GM21576 (cell line): ENCODE measurements at regions not wholly inside any gene's neighbourhood (a gene's known extent, or its start where the extent isn't known, plus 50 kb on each side); places are given as distances from the start of the nearest gene placed in this dataset.

Source experiments
- ATAC-seq: cut with Tn5 transposase; IDR thresholded peaks from one replicate; pipeline ENCODE4 v1.9.1; 2021; ENCODE audit warnings: mild to moderate bottlenecking, moderate library complexity; ENCODE audit not compliant: unreplicated experiment

DNA sequence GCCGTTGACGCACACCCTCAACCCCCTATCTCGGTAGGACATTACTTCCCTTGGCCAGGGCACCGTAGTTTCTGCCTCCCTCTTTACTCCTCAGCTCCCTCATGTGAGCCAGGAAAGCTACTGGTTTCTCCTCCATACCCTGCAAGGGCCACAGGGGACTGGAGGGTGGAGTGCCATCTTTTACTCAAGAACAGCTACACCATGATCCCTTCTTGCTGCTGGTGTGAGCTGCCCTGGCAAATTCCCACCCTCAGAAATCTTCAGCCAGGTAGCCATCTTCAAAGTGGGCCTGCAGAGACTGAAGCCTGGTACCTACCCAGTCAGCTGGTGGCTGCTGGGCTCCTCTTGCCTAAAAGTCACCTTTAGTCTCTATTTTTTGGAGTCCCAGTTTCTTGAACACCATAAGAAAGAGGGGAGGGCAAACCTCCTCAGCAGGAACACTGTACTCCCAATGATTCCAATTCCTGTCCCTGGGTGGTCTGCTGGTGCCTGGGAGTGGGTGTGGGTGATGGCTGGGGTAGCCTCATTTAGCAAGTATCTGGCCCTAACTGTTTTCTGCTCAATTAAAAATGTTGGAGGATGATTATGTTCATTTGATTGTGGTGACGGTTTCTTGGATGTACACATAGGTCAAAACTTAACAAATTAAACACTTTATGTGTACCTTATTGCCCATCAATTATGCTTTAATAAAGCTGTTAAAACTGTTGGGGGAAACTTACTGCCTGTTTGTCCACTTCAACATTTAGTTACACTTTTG, 105.0 kb upstream of the NPY start:
- no peak for ATAC-seq

DNA sequence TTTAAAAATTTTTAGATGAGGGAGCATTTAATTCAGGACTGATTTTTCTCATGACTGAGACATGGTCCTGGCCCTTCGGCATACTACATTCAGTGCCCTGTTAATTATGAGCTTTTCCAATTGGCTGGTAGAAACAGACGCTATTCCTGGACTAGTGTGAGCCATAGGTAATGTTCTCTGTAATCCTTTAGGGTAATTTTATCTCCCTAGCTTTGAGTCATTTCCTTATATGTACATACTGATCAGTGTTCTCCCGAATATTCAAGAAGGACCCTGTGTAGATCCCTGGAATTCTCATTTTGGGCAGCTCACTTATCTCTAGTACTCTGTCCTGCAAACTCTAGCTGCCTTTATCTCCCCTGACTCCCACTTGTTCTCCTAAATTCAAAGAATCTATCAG, 92.6 kb upstream of the NPY start:
- no peak for ATAC-seq

DNA sequence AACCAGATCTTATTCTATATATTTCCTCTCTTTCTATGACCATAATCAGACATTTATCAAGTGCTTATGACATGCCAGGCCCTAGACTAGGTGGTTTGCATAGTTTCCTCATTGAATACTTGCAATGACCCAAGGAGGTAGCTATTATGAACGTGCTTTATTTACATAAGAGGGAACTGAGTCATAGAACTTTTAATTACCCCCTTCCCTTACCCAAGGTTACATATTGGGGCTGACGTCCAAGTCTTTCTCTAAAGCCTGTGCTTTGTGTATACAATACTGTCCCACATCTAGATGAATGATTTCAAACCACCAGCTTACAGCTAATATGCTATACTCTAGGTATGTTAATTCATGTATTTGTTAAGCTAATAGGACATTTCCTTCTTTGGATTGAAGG, 91.9 kb upstream of the NPY start:
- no peak for ATAC-seq

DNA sequence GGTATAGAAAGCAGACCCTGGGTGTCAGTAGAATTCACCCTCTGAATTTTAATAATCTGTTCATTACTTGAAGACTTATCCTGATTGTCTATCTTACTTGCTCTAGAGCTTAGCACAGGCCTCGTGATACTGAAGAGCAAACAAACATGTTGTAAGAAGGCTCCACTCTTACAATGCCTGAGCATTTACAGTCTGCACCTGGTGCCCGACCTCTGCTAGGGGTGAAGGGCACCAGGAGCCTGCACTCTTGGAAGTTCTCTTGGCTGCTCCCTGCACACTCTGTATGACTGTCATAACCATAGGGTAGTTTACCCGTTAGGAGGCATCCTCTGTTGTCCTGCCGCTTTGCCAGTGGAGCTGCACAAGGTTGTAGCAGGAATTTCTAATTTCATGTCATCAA, 91.3 kb upstream of the NPY start:
- no peak for ATAC-seq

DNA sequence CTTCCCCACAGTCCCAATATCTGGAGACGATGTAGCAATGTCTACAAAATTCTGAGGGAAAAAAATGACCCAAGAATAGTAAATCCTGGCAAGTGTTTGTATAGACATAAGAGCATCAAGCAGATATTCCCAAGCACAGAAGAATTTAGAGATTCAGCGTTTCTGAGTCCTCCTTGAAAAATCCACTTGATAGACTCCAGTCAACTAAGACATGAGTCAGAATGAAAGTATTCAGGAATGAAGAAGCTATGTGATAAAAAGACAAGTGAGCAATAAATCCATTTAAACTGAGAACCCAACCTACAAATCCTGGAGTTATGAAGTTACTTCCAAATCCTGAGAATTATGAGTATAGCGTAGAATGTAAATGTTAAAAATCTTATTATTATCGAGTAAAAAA, 86.1 kb upstream of the NPY start:
- ATAC-seq: no peak

DNA sequence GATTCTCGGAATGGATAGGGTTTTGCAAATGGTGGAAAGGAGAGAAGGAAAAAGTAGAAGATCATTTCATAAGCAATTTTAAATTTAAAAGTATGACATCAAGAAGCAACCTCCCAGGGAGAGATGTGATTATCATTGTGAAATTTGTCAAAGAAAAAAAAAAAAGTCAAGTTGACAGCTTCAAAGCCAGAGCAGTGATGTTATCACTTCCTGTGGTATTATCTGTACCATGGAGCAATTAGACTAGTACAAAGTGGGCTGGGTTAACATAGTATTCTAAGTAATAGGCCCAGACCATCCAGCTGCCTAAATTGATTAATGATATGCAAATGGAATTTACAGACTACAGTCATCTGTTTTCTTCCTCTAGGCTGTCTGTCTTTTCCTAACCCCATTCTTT, 84.0 kb upstream of the NPY start:
- no peak for ATAC-seq

DNA sequence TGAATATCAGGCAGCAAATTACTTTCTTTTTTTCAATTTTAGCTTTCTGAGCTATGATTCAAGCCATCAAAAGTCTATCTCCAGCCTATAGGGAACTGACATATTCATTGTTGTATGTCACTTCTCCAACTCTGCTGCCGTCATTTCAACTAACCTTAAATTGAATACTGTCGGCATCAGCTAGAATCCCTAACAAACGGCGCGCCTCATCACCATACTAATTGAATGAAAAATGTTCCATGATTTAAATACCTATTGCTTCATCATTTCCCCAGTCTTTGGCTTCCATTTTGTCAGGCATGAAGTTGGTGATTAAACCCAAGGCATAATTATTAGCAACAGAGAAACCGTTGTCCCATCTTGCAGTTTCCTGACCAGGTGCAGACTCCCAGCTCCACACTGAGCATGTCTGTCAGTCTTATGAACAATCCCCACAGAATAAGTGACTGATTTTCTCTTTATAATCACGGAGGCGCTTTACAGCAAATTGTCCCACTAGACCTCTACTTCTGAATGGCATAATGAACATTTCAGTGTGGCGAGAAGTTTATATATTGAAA, 83.5 kb upstream of the NPY start:
- ATAC-seq: no peak

DNA sequence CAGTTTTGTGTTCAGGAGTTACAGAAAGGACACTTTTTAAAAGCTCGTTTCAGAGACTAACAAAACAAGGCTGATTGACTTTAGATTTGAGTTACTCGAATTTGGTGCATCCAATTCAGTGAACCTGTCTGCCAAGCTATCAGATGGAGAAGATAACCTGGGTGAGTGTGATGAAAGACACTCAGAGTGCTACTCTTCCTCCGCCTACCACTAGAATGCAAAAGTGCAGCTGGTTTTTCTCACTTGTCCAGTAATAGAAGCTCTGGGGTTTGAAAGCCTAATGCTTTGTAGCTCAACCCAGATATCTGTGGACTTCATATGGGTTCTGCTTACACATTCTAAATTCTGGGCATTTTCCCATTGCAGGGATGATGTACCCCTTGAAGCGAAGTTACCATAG, 82.8 kb upstream of the NPY start:
- ATAC-seq: no peak

DNA sequence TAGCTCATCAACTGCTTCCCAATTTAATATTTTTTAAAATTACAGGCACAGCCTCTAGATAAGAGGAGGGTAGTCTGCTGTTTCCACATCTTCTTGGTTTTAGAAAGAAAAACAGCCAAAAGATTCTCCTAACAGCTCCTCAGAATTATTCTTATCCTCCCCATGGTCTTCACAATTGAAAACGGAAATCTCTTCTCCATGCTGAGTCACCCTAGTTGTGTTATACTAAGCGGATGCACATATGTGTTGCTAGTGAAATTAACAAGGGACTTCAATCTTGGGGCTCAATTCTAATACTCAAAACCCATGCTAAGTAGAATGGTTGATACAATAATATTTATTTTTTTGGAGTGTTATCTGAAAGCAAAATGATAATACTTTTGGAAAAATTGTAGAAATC, 71.9 kb upstream of the NPY start:
- ATAC-seq: no peak

DNA sequence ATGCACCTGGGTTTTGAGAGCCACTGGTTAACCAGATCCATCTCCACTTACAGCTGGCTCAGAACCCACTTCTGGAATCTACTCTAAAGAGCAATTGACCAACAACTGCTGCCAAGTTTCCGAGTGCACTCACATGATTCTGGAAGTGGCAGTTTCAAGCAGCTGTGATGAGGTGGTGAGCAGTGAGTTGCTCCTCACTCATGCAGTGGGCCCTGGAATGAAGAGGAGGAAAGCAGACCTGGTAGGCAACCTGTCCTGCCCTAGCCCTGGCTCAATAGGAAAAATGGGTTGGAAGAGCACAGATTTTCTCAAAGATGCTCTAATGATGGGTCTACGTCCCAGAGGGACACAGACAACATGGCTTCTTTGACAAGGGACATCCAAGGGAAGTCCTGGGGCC, 70.7 kb upstream of the NPY start:
- ATAC-seq: no peak

DNA sequence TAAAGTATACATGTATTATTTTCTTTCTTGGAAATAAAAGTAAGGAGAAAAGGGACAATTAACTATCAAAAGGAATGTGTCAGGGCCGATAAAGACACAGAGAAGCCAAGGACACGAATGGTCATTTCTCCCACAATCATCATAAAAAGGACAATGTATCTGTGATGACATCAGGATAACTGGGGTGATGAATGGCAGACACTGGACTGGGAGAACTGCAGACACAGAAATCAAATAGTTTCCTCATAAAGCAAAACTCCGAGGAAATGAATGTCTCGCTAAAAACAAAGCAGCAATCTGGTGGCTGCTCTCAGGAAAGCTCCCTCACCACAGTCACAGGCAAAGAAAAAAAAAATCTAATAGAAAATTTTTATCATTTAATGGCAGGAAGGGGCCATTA, 69.3 kb upstream of the NPY start:
- ATAC-seq: no peak

DNA sequence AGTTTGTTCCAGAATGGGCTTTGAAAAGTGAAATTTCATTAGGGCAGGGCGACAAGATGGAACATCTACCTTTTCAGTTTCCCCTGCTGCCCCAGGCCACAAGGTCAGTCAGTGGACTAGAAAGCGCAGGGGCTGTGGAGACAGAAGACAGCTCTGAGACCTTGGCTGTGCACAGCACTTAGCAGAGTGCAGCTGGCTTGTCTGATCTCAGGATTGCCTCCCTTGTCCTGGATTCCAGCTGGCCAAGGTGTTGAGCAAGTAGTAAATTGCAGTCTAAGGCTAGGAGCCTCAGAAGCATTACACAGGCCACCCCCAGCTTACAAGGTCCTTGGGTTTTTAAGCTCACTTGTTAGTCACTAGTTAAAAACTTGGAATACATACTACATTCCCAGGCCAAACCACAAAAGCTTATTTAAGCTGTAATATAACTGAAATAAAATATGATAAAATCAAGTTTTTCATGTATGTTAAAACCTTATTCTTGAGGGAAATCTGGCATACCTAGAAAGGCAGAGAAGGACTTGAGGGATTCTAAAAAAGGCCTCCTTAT, 67.3 kb upstream of the NPY start:
- ATAC-seq: no peak

DNA sequence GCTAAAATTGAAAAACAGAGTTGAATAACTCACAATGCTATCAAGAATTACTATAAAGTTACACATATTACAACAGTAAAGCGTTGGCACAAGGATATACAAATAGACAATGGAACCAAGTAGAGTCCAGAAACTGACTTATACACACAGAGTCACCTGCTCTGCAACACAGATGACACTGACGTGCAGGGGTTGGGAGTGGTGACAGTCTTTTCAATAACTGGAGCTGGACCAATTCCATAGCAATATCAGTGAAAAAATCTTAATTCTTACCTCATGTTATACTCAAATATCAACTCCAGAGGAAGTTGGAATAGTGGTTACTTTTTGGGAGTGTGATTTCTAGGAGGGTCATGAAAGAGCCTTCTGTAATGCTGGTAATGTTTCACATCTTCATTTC, 62.5 kb upstream of the NPY start:
- no peak for ATAC-seq

DNA sequence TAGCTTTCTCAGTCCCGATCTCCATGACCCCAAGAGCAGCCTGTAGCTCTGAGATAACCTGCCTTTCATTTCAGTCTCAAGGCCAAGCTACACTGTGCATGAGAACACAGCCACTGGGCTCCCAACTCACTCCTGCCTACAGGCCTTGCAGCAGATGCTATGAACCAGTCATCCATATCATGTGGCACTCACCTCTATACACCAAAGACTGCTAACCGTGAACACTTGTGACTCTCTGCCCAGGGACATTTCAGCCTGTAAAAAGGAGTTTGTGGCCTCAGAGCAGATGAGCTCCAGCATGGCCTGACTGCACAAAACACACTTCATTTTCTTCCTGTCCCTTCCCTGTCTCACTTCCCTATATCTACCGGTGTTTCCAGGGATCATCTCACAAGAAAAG, 56.9 kb upstream of the NPY start:
- peak; percentile 28 for ATAC-seq

DNA sequence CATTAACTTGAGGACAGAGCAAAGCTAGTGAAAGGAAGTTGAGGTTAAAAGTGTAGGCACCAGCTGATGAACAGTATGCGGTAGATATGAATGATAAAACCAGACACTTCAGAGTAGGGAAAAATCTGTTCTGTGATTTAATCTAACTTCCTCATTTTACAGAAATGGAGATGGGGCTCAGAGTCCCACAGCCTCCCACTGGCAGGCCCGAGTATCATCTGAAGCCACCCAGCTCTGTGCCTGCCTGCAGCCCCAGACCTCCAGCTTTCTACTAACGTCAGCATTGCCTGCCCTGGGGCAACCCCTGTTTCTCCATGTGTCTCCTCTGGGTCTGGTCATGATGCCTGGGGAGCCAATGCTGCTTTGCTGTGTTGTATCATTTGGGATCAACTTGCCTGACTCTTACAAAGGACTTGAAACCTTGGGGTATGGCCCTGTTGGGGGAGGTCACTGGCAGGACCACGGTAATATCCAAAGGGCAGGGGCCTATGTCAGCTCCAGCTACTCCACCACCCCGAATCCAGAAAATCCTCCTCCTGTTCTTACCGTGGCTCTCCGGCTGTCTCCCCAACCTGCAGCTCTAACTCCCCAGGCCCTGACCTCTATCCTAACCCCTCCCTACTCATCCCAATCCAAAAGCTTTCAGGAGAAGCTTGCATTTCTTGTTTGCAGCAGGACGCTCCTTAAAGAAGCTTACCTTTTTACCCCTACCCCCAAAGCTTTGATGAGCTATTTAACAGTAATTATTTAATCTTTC, 56.2 kb upstream of the NPY start:
- ATAC-seq: peak; percentile 86

DNA sequence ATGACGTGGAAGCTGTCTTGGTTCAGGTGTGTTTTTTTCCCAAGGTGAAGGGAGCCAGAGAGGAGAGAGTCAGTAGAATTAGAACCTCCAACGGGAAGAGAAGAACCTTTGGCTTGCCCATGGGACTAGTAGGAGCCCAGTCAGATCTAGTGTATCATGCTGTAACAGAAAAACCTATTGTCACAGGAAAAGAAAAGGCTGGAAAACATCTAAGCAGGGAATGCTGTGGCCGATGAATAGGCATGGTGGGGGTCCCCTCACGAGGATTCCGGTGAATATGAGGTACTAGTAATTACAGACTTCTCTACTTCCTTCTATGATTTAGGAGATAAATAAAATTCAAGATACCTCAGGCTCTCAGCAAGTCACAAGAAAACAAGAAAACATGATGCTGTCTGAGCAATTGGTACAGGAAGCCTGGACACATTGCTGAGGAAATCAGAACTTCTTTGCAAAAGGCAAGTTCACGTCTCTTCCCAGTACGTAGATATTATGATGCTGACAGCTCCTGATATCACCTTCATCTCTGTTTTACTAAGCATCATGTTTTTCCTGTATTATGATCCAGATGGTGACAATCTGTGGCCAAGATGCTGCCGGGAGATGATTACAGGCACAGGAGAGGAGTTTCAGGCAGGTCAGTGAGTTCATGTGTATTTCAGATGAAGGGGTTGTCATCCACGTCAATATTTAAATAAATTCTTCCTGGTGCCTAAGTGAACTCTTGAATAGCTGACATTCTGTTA, 54.3 kb upstream of the NPY start:
- ATAC-seq: no peak

DNA sequence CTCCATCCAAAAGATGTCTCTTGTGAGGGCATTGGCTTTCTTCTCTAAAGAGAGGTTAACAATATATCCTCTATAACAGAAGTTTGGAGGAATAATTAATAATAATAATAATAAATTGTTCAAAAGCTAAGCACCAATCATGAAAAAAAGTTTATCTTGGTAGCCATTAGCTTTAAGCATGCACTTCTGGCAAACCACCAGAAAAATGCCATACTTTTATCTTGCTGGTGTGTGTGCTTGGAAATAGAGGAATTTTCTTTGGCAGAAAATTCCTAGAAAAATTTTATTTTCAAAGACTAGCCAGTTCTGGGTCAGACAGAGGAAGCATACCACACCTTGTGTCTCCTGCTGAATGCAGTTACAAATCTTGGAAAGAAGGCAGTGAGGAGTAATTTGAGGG, 52.5 kb upstream of the NPY start:
- ATAC-seq: no peak

DNA sequence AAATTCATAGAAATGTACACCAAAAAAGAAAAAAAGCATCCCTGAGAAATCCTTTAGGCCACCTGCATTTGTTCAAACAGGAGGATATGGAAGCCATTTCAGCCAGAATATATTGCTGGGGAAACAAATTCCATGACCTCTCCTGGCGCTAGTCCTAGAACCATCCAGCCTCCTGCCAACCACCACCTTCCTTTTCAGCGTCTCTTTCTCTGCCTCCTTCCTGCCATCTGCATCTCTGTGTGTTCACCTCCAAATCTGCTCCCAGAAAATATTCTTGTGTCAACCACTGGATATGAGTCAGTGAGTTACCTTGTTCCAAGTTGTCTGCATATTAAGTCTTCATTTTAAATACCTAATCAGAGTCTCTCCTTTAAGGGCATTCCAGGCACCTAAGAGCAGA, 50.6 kb upstream of the NPY start:
- ATAC-seq: no peak
